Adrenal gland (tissue), 5 donors: ENCODE measurements at regions not wholly inside any gene's neighbourhood (a gene's known extent, or its start where the extent isn't known, plus 50 kb on each side); places are given as distances from the start of the nearest gene placed in this dataset.

ENCODE experiments used
- CTCF ChIP-seq, 6 experiments: fragments of 450-650 bp in 4 of 6; fragments of 200-600 bp in 2 of 6; sonication (generic) in 1 of 6; IDR thresholded peaks; 1 replicate in 5 of 6; 2 replicates in 1 of 6; pipeline versions ENCODE4 v1.5.1 to v1.8.0; 2016 to 2021; ENCODE audit warnings: antibody characterized with exemption in 6 of 6, mild to moderate bottlenecking in 2 of 6, moderate library complexity in 1 of 6
- POLR2A ChIP-seq, 2 donors: fragments of 450-650 bp; IDR thresholded peaks; one replicate each; pipeline ENCODE4 v1.6.1; 2017; ENCODE audit warnings: antibody characterized with exemption in 2 of 2, mild to moderate bottlenecking in 2 of 2, moderate library complexity in 1 of 2
- donor health status: DM: no; HTN: no; CAD: no.

GRCh38 chr18:10320791-10321190, 133.6 kb upstream of the APCDD1 start:
- TF ChIP-seq CTCF (IDR thresholded peaks at IDR 0.05), result no peak
- no peak for TF ChIP-seq POLR2A (IDR thresholded peaks at IDR 0.05)
